ENCODE measurements at regions not wholly inside any gene's neighbourhood (a gene's known extent, or its start where the extent isn't known, plus 50 kb on each side); places are given as distances from the start of the nearest gene placed in this dataset.
"Not testable (repeated sequence)": the region's sequence is repeated elsewhere in the genome, so short reads cannot be mapped to it uniquely, and the experiment has no call there.

DNA sequence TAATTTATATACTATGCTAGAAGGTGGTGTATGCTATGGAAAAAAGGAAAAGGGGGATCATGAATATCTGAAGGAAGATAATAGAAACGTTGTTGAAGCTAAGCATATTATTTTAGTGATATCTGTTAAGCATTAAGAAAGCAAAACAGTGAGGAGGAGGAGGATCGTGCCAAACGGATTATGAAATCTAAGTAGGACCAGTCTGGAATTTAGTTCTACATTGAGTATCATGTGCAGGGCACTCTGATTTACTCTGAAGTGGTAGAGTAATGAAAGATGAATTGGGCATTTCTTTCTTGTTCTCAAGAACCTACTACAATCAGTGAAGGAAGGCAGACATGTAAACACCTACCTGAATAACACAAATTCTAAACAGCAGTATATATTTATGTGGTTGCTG lies 195.3 kb downstream of the CYB561 start:
- no peak for DNase-seq

DNA sequence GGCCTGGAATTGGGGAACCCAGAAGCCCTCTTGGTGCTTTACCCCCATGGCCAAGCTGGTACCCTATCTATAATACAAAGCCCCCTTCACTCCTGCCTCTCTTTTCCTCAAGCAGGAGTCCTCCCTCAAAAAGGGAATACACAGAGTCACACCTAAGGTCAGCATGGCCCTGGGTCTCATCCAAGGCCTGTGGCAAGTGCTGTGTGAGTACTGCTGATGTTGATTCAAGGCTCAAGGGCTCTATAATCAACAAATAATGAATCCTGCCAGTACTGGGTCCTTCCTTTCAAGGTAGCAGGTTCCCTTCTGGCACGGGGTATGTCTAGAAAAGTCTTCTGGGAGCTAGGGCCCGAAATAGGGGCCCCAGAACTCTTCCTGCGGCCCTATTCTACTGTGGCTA lies 187.3 kb downstream of the CYB561 start:
- DNase-seq, result no peak

DNA sequence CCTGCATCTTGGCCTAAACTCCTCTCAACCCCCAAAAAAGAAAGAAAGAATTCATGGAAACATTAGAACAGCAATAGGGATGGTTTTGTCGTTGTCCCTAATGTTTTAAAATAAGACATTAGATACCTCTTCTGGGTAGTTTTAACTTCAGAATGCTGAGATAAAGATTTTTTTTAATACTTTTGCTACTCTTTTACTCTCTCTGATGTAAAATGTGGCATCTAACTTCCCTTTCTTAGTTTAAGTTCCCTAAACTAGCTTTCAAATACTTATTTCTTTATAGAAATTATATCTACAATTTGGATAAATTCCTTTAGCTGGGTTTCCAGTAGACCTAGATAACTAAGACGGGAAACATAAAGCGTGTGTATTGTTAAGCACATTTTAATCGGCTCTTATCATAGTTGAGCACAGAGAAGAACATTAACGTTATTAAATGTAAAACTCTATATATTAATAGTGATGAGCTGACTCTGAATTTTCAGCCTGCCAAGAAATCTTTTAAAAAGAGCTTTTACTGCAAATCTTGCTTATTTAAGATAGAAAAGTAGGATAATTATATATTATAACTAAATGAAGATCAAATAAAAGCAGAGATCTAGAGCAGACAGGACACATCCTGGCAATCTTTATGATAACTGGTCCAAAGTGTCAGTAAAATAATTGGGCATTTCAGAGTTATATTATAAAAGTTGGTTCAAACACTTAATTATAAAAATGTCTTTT lies 183.2 kb downstream of the CYB561 start:
- no peak for DNase-seq

DNA sequence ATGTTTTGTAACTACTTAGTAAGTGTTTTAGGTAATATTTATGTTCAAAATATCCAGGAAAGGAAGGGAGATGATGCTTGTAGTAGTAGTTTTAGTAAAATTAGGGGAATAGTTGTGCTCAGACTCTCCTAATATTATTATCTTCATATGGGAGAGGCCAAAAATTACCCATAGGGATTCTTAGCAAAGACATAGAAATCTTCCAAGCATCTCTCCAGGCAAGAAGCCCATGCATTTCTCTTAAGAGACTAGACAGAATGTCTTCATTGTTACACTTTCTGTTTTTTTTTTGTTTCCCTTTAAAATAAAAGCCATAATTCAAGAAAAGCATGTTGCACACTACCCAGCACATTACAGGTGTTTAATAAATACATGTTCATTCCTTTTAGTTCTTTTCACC lies 180.6 kb downstream of the CYB561 start:
- DNase-seq, result peak; percentile 41

DNA sequence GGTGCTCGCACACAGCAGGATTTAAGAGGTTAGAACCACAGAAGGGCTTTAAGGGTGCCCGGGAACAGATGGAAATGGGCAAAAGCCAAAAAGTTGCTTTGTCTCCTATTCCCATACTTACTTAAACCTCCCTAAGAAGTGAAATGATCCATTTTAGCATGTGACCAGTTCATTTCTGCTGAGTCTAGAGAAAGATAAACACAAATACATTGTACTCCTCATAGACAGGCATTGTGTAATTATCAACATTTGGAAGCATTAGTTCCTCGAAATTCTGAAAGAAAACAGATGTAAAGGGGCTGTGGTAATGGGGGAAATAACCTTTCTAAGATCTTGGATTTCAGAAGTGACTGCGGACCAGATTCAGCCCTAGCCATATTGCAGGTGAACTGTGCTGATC lies 178.3 kb downstream of the CYB561 start:
- no peak for DNase-seq

DNA sequence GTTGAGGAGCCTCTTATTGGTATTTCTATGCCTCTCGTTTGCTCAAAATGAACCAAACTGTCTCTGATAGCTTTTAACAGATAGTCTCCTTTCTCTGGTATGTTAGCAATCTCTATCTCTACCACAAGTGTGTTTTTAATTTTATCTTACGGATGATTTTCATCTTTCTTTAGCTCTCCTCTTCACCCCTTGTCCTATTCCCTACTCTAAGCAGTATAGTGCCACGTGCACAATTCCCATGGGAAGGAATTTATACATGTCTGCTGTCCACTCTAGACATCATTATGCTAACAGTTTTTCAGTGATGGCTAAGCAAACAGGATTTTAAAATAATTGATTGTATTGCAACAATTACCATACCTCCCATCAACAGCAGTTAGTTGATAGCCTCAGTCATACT lies 177.3 kb downstream of the CYB561 start:
- no peak for DNase-seq

DNA sequence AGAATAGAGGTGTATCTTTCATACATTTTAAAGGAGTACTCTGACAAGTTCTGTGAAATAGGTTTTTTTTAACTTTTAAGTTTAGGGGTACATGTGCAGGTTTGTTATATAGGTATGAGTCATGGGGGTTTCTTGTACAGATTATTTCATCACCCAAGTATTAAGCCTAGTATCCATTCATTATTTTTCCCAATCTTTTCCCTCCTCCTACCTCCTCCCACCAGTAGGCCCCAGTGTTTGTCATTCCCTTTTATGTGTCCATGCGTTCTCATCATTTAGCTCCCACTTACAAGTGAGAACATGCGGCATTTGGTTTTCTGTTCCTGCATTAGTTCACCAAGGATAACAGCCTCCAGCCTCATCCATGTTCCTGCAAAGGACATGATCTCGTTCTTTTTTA lies 175.5 kb downstream of the CYB561 start:
- DNase-seq, result no peak

DNA sequence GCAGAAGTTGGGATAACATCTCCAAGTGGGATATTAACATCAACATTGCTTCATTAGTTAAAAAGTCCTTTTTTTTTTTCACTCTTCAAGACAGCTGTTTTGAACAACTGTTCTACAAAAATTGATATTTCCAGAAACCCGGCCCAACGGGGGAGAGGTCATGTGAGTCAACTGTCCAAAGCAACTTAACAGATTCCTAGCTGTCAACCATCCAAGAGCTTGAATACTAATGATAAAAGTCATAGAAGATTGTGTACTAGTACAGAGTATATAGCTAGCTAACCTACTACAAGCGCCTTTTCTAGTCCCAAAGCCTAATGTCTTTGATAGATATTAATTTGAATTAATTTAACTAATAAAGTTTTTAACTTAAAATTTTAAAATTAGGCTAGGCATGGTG lies 172.0 kb downstream of the CYB561 start:
- DNase-seq, result no peak

DNA sequence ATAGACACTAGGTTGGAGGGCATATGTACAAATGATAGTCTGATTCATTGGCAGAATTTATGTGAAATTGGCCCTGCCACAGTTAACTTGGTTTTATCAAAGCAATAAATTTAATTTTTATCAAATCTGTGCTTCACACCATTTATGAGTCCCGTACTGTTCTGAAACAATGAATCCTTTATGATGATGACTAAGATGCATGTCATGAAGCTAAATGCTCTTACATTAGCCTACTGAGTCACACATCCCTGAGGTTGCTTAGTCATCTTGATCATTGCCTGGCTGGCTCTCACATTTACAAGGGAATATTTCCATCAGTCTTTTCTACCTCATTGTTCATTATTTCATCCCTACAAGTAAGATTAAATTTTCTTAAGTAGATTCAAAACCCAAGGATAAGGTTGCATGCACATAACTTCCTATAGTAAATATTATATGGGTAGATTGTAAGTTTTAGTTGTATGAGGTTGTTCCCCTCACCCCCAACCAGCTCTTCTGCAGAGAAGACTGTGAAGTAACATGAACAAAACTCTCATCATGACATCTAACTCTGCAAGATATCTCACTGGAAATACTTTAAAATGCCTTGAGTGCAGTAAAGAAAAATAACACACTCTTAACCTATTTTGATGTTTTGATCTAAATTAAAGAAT lies 170.7 kb downstream of the CYB561 start:
- DNase-seq, result no peak

DNA sequence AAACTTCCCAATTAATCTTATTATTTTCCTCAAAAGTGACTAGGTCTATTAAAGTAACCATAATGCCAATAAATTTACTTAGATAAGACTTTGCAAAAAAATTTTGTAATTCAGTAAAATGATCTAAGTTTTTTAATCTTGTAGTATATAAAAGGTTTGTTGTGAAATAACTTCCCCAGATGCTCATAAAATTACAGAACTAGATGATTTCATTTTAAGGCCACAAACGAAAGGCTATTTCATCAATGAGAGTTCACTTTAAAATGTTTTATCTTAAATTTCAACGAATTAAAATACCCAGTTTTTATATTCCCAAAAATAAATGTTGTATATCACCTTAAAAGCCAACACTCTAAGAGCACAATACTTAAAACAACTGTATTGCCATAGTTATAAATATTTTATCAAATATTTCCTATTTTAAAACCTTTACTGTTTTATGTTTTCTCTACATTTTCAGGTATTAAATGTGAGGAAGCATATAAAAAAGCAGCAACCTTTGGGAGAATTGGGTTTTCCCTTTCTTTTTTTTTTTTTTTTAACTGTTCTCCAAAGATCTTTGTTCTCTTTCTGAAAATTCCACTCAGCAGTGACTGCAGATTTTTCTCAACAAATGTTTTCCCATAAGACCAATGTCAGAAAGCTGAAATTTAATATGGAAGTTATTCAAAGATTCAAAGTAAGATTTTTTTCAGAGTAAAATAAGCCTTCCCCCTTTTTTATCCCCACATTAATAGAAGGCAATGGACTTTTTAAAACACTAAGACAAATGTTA lies 169.9 kb downstream of the CYB561 start:
- no peak for DNase-seq

DNA sequence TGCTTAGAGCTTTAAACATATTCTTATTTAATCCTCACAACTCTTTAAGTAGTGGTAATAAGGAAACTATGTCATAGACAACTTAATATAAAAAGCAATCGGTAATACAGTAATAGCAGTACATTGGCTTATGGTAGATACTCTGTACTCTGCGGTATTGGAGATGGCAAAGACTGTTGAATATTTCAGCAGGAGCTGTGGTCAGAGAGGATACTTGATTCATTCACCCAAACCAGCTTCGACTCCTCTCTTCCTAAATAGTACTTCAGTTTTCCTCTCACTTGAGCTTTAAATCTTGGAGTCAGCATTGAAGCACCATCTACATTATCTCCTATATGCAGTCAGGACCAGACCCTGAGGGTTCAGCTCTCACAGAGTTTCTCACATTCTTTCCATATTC lies 169.3 kb downstream of the CYB561 start:
- no peak for DNase-seq

DNA sequence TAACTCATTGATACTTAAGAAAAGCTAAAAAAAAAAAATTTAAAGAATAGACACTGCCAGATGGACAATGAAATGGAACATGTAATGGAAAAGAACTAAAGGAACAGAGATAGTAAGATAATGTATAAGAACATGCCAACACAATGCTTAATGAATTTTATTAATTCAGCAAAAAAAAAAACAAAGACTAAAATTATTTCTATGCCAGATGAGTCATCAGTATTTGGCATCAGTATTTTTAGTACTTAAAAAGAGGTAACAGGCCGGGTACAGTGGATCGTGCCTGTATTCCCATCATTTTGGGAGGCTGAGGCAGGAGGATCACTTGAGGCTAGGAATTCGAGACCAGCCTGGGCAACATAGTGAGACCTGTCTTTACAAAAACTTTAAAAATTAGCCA lies 168.5 kb downstream of the CYB561 start:
- DNase-seq, result no peak

DNA sequence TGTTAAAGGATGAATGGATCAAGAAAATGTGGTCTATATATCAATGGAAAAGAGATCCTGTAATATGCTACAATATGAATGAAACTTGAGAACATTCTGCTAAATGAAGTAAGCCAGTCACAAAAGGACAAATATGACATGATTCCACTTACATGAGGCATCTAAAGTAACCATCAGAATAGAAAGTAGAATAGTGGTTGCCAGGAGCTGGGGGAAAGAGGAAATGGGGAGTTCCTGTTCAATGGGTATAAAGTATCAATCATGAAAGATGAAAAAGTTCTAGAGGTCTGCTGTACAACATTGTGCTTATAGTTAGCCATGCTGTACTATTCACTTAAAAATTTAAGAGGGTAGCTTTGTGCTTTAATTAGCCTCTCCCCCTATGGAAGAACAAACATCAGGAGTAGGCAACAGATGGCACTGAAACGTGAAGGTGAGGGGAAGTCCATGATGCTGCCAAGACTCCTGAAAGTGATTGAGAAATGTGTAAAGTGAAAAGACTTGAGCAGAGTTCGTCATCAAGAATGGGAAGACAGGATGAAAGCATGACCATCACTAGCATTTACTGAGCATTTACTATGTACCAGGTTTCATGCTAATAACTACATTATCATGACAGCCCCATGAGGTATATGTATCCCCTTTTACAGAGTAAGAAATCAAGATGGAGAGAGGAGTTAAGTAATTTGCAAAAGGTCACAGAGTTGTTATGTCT lies 167.2 kb downstream of the CYB561 start:
- DNase-seq, result no peak

DNA sequence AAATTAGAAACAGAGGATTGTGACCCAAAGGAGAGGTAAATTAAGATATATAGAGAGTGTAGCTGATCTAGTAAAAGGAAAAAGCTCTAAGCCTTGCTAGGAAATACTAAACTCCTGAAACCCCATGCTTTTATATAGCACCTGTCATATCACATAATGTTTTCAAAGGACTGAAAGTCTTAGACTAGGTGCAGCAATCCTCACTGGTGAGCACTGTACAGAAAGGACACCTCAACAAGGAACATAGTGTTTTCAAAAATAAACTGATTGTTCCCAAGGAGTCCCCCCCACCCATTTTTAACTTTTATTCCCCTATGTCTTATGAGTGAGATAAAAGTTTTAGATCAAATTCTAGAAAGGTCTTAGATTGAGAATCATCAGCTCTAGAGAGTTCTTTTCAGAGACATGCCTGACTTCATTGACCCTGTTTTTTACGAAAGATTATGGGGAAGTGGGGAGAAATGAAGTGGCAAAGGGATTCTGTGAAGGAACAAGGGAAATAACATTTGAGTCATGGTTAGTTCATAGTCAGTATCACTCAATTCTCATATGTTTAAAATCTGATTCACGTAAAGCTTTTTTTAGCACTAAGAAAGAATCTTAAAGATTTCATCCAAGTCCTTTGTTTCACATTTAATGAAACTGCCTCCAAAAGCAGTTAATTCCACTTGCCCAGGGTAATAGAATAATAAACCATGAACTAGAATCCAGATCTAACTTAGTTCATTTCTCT lies 166.4 kb downstream of the CYB561 start:
- DNase-seq, result no peak

DNA sequence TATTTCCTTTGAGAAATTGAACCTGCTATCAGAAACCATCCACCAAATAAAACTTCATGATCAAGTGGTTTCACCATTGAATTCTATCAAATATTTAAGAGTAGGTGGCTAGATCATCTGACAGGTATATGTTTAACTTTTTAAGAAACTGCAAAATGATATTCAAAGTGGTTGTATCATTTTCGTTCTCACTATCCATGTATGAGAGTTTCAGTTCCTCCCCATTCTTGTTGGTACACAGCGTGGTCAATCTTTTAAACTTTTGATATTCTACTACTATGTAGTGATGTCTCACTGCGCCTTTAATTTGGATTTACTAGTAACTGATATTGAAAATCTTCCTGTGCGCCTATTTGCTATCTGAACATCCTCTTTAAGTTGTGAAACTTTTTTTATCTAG lies 163.7 kb downstream of the CYB561 start:
- DNase-seq, result no peak

DNA sequence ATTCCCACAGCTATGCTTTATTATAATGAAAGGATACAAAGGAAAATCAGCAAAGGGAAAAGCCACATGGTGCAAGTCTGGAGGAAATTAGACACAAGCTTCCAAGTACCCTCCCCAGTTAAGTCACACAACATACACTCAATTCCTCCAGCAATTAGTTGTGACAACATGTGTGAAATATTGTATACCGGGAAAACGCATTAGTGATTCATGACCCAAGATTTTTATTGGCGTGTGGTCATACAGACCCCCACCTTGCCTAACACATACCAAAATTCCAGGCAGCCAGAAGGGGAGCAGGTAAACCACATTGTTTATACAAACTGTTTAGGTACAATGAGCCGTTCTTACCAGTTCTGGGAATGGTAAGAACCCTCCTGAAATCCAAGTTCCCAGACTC lies 160.6 kb downstream of the CYB561 start:
- DNase-seq, result no peak

DNA sequence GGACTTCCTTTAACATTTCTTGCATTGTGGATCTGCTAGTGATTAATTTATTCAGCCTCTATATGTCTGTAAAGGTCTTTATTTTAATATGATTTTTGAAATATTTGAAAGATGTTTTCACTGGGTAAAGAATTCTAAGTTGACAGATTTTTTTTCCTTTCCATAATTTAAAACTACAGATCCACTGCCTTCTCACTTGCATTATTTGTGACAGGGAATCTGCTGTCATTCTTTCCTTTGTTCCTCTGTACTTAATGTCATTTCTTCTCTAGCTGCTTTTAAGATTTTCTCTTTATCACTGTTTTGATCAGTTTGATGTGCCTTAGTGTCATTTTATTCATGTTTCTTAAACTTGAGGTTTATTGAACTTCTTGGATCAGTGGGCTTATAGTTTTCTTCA lies 159.9 kb downstream of the CYB561 start:
- no peak for DNase-seq

DNA sequence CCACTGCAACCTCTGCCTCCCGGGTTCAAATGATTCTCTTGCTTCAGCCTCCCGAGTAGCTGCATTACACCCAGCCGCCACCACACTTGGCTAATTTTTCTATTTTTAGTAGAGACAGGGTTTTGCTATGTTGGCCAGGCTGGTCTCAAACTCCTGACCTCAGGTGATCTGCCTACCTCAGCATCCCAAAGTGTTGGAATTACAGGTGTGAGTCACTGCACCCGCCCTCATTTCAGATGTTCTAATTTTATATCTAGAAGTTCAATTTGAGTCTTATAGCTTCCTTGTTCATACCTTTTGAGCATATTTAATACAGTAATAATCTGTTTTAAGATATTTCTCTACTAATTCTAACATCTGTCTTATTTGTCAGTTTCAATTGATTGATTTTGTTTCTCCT lies 159.1 kb downstream of the CYB561 start:
- DNase-seq, result not testable (repeated sequence)

DNA sequence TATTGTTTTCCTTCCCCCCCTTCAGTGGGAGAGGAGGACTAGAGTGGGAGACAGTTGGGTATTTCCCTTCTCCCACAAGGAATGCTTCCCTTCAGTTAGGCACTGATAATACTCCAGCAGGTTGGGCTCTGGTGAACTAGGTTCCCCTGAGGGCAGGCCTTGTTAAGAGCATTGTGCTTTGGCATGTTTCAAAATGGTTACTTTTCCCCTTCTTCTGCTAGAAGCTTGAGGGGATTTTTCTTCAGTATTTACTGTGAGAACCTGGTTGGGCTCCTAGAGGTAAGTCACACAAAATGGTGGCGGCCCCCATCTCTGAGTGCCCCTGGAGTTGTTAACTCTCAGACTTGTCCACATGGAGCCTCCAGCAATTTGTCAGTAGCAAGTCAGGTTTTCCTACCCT lies 156.2 kb downstream of the CYB561 start:
- no peak for DNase-seq

DNA sequence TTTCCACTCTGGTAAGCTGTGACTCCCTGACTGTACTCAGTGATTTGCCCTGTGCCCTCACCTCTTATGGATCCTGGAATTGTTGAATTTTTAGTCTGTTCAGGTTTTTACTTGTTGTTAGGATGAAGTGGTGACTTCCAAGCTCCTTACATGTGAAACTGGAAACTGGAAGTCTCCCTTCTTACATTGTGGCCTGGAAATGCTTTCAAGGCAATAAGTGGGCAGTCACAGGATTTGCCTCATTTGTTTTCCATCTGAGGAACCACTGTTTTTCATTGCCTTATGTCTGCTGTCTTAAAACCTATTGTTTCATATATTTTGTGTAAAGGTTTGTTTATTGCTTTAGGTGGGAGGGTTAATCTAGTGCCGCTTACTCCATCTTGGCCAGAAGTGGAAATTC lies 155.8 kb downstream of the CYB561 start:
- no peak for DNase-seq

DNA sequence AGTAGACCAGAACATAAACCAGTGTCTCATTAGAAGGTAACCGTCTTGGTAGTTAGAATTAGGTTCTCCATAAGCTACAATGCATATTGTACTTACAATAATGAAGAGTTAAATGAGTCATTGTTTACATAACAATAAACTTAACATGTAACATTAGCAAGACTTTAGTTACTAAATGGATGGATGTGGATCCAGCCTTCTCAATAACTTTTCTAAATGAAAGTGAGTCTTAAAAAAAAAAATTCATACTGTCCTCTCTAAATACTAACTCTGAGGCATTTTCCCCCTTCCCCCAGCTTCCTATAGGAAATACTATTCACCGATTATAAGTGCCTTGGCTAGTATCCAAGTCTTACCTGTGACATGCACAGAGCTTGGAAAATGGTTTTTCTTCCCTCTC lies 155.3 kb downstream of the CYB561 start:
- no peak for DNase-seq

DNA sequence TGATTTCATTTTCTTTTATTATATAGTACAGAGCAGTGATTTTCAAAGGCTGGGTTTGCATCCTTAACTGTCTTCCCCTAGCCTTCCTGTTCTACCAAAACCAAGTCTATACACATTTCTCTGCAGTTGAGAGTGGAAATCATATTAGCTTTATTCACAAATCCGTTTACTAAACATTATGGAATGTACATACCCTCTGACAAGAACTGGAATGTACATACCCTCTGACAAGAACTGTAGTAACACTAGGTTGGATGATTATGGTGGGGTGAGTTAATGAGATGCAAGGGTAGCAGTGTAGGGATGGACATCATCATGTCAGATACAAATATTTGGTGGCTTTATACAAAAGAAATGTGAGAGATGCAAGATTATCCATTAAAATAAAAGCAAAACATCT lies 154.8 kb downstream of the CYB561 start:
- DNase-seq, result no peak
